CD4-positive, alpha-beta T cell treated with Interleukin-4 for 4 hours (primary cell): ENCODE measurements at regions not wholly inside any gene's neighbourhood (a gene's known extent, or its start where the extent isn't known, plus 50 kb on each side); places are given as distances from the start of the nearest gene placed in this dataset.
"Not testable (repeated sequence)": the region's sequence is repeated elsewhere in the genome, so short reads cannot be mapped to it uniquely, and the experiment has no call there.

ENCODE experiments used
- DNase-seq: peaks from one replicate; pipeline ENCODE4 v3.0.0-alpha.2; 2020

DNA sequence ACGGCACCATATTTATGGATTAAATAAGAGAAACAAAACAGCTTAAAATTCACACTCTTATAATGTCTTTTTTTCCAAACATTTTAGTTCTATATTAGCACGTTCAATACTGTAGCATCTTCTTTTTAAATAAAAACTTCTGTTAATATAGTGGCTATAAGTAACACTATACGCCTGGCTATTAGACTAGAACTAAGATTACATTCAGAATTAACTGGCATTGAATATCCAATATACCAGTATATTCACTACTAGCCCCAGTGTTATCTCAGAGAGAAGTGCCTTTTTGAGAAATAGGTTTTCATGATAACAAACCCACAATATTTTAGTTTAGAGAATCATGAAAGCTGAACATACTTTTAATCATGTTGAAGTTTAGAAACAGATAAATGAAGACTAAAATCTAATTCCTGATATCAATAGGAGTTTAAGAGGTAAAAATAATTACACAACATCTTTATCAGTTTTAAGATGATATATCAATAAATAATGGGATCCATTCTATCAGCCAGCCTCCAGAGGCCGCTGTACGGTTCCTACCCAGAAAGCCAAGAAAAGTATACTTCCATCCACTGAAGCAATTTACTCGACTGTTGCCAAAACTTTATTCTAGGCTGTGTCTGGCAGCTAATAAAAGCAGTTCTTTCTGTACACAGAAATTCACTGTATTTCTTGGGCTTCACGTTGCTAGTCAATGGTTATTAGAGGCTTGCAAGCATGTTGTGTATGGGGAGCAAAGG is 1113.4 kb upstream of the MIR17HG start:
- DNase-seq, result no peak

GRCh38 chr13:90237852-90238251 is 1109.6 kb upstream of the MIR17HG start:
- DNase-seq, result no peak

GRCh38 chr13:90238413-90238812 is 1109.1 kb upstream of the MIR17HG start:
- no peak for DNase-seq

DNA sequence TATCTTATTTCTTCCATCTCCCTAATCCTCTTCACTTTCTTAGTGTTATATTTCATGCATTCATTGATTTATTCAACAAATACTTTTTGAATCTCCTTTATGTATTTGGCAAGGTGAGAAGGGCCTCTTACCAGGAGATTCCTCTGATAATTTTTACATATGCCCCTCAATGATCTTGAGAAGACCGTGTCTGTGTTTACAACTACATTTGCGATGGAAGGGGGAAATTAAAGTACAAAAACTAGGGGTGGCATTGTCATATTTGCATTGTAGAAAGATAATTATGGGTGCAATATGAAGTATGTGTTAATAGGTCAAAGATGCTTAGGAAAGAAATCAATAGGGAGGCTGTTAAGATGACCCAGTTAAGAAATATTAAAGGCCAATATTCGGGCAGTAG is 1108.4 kb upstream of the MIR17HG start:
- DNase-seq, result no peak

DNA sequence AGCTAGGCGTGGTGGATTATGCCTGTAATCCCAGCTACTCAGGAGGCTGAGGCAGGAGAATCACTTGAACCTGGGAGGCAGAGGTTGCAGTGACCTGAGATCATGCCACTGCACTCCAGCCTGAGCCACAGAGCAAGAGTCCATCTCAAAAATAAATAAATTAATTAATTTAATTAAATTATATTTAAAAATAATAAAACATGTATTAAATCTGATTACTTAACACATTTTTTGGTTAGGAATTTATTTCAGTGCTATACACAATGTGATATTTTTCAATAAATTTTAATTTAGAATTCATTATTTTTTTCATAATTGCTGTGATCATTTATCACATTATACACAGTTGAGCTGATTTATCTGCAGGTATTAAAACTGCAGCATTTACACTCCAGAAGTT is 1101.5 kb upstream of the MIR17HG start:
- DNase-seq, result no peak

GRCh38 chr13:90246687-90247345 is 1100.7 kb upstream of the MIR17HG start:
- no peak for DNase-seq

- no peak for DNase-seq
Observed at GRCh38 chr13:90253806-90254205, 1093.7 kb upstream of the MIR17HG start.

DNA sequence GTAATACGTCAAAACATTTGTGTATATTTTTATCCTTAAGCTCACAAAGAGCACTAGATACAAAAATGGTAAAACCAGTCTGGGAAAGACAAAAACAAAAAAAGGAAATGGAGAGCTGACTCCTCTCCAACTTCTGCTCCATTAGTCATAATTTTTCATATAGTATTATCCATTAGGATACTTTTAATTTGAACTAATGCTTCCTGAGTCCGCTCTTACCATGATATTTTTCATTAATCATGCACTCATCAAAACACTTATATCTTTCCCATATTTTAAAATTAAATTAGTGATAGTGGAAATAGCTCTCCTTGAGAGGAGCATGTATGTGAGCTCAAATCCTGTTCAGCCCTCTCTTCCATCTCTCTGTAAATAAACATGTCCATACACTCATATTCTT is 1093.0 kb upstream of the MIR17HG start:
- DNase-seq, result no peak

- DNase-seq, result no peak
Observed at GRCh38 chr13:90256746-90257145, 1090.7 kb upstream of the MIR17HG start.

- DNase-seq, result no peak
Observed at GRCh38 chr13:90258129-90258528, 1089.4 kb upstream of the MIR17HG start.

- no peak for DNase-seq
Observed at GRCh38 chr13:90261343-90261742, 1086.1 kb upstream of the MIR17HG start.

- no peak for DNase-seq
Observed at GRCh38 chr13:90270226-90270625, 1077.3 kb upstream of the MIR17HG start.

- no peak for DNase-seq
Observed at GRCh38 chr13:90272356-90272755, 1075.1 kb upstream of the MIR17HG start.

DNA sequence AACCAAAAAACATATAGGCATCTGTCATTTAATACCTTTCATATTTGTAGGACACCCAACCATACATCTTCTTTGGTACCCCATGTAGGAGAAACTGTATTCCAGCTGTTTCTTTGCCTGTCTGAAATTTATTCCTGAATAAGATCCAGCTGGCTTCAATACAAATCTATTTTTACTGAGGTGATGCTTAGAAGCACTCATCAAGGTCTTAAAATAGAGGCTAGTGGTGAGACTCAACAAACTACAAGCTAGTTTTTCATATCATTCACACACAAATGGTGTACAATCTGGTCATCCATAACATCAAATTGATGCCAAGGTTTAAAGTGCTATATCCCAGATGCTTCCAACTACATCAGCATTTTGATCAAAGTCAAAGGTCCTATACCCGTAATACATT is 1071.3 kb upstream of the MIR17HG start:
- no peak for DNase-seq

- not testable (repeated sequence) for DNase-seq
Observed at GRCh38 chr13:90278231-90278630, 1069.3 kb upstream of the MIR17HG start.

DNA sequence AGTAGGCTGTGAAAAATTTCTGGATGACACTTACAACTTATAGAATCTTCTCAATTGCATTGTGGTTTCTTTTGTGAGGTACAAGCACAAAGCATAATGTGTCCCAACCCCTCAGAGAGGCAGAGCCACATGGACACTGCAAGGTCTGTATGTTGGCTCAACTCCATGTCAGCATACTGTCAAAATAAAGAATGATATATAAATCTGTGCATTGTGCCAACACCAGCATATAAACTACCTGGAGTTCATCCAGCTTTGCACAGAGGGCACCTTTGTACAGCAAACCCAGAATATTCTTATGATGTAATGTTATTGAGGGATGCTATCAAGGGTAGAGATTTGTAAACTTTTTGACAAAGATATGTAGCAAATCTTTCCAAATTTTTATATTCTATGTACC is 1065.8 kb upstream of the MIR17HG start:
- DNase-seq, result no peak

DNA sequence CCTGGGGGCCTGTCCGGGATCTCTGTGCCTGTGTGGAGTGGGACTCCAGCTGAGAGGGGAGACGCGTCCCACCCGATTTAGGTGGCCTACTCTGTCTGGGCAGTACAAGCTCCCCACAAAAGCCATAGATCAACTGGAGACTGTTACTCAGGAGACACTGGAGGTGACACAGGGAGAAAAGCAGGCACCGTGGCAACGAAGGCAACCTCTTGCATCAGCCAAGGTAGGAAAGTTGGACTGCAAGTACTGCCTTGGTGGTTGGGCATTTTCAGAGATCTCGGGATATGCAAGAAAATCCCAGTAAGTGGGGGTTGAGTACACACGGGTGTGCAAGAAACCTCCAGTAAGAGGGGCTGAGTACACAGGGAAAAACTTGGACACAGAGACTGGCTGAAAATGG is 1060.0 kb upstream of the MIR17HG start:
- DNase-seq, result no peak

GRCh38 chr13:90293793-90294361 is 1053.6 kb upstream of the MIR17HG start:
- no peak for DNase-seq

DNA sequence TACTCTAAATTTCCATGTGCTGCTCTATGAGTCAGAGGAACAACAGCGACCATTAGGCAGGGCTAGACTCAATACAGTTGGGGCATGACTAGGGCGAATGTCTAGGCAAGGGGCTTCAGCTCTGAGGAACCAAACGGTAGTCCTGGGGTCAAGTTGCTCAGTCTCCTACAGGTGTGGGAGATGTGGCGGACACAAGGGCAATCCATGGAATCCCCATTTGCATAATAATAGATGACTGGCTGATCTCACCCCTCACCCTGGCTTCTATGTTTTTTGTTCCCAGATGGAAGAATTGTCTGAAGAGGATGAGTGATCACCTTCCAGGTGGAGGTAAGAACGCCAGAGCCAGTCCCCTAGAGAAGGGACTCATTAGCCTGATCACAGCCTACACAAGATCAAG is 1048.2 kb upstream of the MIR17HG start:
- DNase-seq, result no peak

GRCh38 chr13:90300015-90300414 is 1047.5 kb upstream of the MIR17HG start:
- no peak for DNase-seq

DNA sequence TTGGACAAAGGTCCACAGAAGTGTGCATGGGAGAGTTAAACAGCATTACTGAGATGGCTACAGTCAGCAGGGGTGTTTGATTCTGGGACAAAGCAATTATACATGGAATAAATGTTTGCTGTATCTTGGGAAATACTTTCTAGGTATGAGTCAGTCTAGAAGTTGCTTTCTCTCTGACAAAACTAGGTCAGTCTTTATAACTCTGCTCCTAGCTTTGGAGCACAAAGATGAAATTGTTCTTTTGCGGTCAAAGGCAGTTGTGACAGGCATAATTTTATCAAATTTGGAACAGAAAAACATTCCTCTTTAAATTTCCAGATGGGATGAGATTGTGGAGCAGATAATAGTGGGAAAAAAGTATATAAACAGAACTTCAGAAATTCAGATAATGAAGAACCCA is 1045.4 kb upstream of the MIR17HG start:
- no peak for DNase-seq

- no peak for DNase-seq
Observed at GRCh38 chr13:90305796-90306195, 1041.7 kb upstream of the MIR17HG start.

DNA sequence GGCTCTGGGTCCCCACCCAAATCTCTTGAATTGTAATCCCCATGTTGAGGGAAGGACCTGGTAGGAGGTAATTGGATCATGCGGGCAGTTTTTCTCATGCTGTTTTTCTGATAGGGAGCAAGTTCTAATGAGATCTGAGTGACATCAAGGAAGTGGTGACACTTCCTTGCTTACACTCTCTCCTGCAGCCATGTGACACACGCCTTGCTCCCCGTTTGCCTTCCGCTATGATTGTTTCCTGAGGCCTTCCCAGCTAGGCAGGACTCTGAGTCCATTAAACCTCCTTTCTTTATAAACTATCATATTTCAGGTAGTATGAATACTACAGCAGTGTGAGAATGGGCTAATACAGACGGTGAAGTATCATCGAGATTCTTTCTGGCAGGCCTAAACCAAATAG is 1040.4 kb upstream of the MIR17HG start:
- no peak for DNase-seq

DNA sequence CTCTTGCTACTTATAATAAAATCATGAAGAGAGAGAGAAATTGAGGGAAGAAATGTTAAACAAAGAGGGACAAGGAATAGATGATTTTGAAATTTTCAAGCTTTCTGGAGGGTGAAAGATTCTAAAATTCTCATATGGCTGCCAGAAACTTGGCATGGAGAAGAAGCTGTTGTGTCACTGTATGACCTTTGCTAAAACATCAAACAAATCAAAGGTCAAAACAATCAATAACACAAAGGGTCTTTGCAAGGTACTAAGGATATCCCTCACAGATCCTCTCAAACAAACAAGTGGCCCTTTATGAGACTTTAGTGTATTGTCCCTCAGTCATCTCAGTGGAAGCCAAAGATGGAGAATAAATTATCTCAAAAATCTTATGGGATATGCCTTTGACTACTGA is 1039.2 kb upstream of the MIR17HG start:
- DNase-seq, result no peak

DNA sequence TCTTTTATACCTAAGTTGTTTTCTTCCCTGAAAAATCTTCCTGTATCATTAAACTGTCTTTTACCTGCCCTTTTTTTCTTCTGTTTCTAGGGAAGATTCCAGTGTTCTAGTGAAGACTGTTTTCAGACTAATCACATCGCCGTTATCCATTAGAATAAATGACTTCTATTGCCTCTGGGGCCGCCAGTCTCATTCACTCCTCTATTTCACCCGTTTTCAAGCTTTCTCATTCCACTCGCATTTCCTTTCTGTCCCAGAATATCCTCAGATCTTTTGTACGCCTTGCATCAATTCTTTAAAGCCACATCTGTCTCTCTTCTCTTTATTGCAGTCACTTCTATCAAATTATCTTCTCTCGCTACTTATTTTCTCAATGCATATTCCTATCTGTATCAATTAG is 1035.6 kb upstream of the MIR17HG start:
- DNase-seq, result no peak
